ENCODE measurements at regions not wholly inside any gene's neighbourhood (a gene's known extent, or its start where the extent isn't known, plus 50 kb on each side); places are given as distances from the start of the nearest gene placed in this dataset.

DNA sequence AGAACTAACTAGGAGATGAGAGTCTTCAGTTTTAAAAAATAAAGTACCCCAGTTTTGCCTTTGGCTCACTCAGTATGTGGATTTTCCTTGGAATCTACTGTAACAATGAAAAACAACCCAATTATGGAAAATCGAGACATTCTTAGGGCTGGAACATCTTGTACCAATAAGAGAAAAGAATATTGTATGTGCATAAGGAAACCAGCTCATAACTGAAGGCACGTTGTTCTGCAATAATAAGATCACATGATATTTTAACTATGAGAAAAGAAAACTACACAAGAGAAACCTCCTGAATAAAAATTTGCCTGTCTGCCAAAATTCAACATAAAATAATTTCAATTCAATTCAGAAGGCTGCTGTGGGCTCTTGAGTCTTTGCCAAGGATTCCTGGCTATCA, 261.8 kb upstream of the EDNRA start:
- Histone ChIP-seq H2AFZ (ENCODE audit: low read length) (no peak overlapping the region), H3K27me3 (replicated peaks in 1 of 4; ENCODE audit: control insufficient read depth in 3 of 4, extremely low read depth in 1 of 4, insufficient read depth in 3 of 4, low read length in 3 of 4) (no peaks in the 10 kb centered on the region), H2BK12ac (ENCODE audit: low read depth, low read length) (no peak overlapping the region), H3K79me1 (ENCODE audit: low read depth, low read length) (no peaks in the 10 kb centered on the region), H3K9ac (replicated peaks in 1 of 4; ENCODE audit: extremely low read depth in 1 of 4, low read depth in 3 of 4, low read length in 3 of 4) (no peak overlapping the region), H2BK120ac (replicated peaks; ENCODE audit: low read depth, low read length) (no peak overlapping the region), H4K91ac (replicated peaks; ENCODE audit: insufficient read length, low read length) (no peak overlapping the region), H4K20me1 (replicated peaks in 1 of 2; ENCODE audit: control insufficient read depth in 1 of 2, insufficient read depth in 2 of 2, low read length in 2 of 2) (no peaks in the 10 kb centered on the region), H3K27ac (ENCODE audit: low read depth, low read length) (no peak overlapping the region), H3K14ac (ENCODE audit: insufficient read length) (no peak overlapping the region), H3K4me3 (ENCODE audit: extremely low read depth in 1 of 4, insufficient read depth in 2 of 4, low read depth in 3 of 4, low read length in 4 of 4) (no peak overlapping the region), H3K18ac (ENCODE audit: extremely low read depth, low read length) (no peak overlapping the region), H2AK5ac (ENCODE audit: low read depth, low read length) (no peak overlapping the region), H3K23ac (ENCODE audit: insufficient read length) (no peak overlapping the region), H2BK15ac (ENCODE audit: low read length) (no peak overlapping the region), H2BK20ac (ENCODE audit: low read length) (no peak overlapping the region), H4K8ac (ENCODE audit: extremely low read depth, insufficient read depth, low read length) (no peak overlapping the region), H4K5ac (ENCODE audit: insufficient read length, low read depth, low read length) (no peak overlapping the region), H3K56ac (replicated peaks; ENCODE audit: insufficient read length, low read depth, low read length) (no peak overlapping the region), H3K4me1 (replicated peaks in 1 of 4; ENCODE audit: control insufficient read depth in 3 of 4, insufficient read depth in 4 of 4, low read length in 3 of 4) (no peaks in the 10 kb centered on the region), H3K9me3 (ENCODE audit: insufficient read depth in 2 of 2, low read depth in 1 of 2, low read length in 1 of 2) (no peaks in the 10 kb centered on the region), H3K79me2 (ENCODE audit: control insufficient read depth in 1 of 2, insufficient read depth in 2 of 2, low read length in 2 of 2) (no peaks in the 10 kb centered on the region), H3K23me2 (ENCODE audit: low read depth, low read length) (no peaks in the 10 kb centered on the region), H3K4me2 (ENCODE audit: insufficient read depth in 1 of 2, low read depth in 2 of 2, low read length in 2 of 2) (no peak overlapping the region), H3K36me3 (ENCODE audit: control insufficient read depth in 2 of 4, insufficient read depth in 4 of 4, low read length in 3 of 4) (no peaks in the 10 kb centered on the region), H3K4ac (replicated peaks; ENCODE audit: insufficient read length, low read depth, low read length) (no peak overlapping the region), H2BK5ac (ENCODE audit: low read depth, low read length) (no peak overlapping the region)
- ChIA-PET CTCF (ENCODE audit: partially characterized antibody) (no interaction called here), POLR2A (ENCODE audit: partially characterized antibody) (no interaction called here)
- DNase-seq (ENCODE audit: low read depth in 1 of 2, low spot score in 2 of 2) (no peak), FAIRE-seq (no peak)
- WGBS, 2 experiments (ENCODE audit: extremely low coverage in 1 of 2, insufficient coverage in 1 of 2, insufficient read length in 1 of 2, insufficient replicate concordance in 2 of 2, low coverage in 1 of 2, low lambda C conversion rate in 2 of 2, missing lambda C conversion rate in 1 of 2): 91% methylated on average over 2 of the region's 2 CpGs; no CpG with 5 or more reads in 1 of the 2 experiments
- no peak for TF ChIP-seq FOSL1 (IDR thresholded peaks at IDR 0.05; ENCODE audit: insufficient read depth, low read depth, low read length)
- TF ChIP-seq CHD2 (IDR thresholded peaks at IDR 0.05; ENCODE audit: low read length): no peak
- no peak for TF ChIP-seq BRCA1 (IDR thresholded peaks at IDR 0.05; ENCODE audit: low read depth, low read length)
- TF ChIP-seq SRF (IDR thresholded peaks at IDR 0.05; ENCODE audit: low read depth, low read length): no peak
- TF ChIP-seq POLR2AphosphoS5 (IDR thresholded peaks at IDR 0.05; ENCODE audit: low read depth, low read length): no peak
- TF ChIP-seq EZH2 (IDR thresholded peaks at IDR 0.05; ENCODE audit: low read depth, low read length, severe bottlenecking): no peak
- no peak for TF ChIP-seq NRF1 (IDR thresholded peaks at IDR 0.05; ENCODE audit: low read depth, low read length)
- no peak for TF ChIP-seq TEAD4 (IDR thresholded peaks at IDR 0.05; ENCODE audit: low read depth, low read length)
- TF ChIP-seq YY1 (IDR thresholded peaks at IDR 0.05; ENCODE audit: low read depth, low read length): no peak
- TF ChIP-seq POU5F1 (IDR thresholded peaks at IDR 0.05; ENCODE audit: low read depth, low read length): no peak
- TF ChIP-seq, protein P1, sequence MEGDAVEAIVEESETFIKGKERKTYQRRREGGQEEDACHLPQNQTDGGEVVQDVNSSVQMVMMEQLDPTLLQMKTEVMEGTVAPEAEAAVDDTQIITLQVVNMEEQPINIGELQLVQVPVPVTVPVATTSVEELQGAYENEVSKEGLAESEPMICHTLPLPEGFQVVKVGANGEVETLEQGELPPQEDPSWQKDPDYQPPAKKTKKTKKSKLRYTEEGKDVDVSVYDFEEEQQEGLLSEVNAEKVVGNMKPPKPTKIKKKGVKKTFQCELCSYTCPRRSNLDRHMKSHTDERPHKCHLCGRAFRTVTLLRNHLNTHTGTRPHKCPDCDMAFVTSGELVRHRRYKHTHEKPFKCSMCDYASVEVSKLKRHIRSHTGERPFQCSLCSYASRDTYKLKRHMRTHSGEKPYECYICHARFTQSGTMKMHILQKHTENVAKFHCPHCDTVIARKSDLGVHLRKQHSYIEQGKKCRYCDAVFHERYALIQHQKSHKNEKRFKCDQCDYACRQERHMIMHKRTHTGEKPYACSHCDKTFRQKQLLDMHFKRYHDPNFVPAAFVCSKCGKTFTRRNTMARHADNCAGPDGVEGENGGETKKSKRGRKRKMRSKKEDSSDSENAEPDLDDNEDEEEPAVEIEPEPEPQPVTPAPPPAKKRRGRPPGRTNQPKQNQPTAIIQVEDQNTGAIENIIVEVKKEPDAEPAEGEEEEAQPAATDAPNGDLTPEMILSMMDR (IDR thresholded peaks at IDR 0.05; ENCODE audit: control extremely low read depth in 1 of 3, insufficient read depth in 1 of 3, low read depth in 1 of 3, low read length in 3 of 3): no peak
